TTC549 (cell line): ENCODE measurements at regions not wholly inside any gene's neighbourhood (a gene's known extent, or its start where the extent isn't known, plus 50 kb on each side); places are given as distances from the start of the nearest gene placed in this dataset.

Experiments
- FAIRE-seq: peaks from 2 replicates; lab custom pipeline; 2012; peaks lifted over from hg19 to GRCh38; lab: Jason Lieb, UNC

- FAIRE-seq: no peak
Measured at GRCh38 chr16:73670836-73671820, 623.2 kb upstream of the ZFHX3 start.

GRCh38 chr16:73669535-73670274, 621.8 kb upstream of the ZFHX3 start:
- FAIRE-seq: no peak

GRCh38 chr16:73663720-73664119, 615.8 kb upstream of the ZFHX3 start:
- FAIRE-seq: no peak

GRCh38 chr16:73636196-73636595, 588.3 kb upstream of the ZFHX3 start:
- no peak for FAIRE-seq

- FAIRE-seq: no peak
Measured at GRCh38 chr16:73629011-73629410, 581.1 kb upstream of the ZFHX3 start.

GRCh38 chr16:73617738-73618137, 569.8 kb upstream of the ZFHX3 start:
- FAIRE-seq: no peak

- FAIRE-seq: peak; percentile 37
Measured at GRCh38 chr16:73616770-73617169, 568.8 kb upstream of the ZFHX3 start.

- peak; percentile 62 for FAIRE-seq
Measured at GRCh38 chr16:73616166-73616753, 568.3 kb upstream of the ZFHX3 start.

- peak; percentile 82 for FAIRE-seq
Measured at GRCh38 chr16:73615071-73615940, 567.4 kb upstream of the ZFHX3 start.

- no peak for FAIRE-seq
Measured at GRCh38 chr16:73614131-73614530, 566.2 kb upstream of the ZFHX3 start.

GRCh38 chr16:73610605-73611156, 562.8 kb upstream of the ZFHX3 start:
- peak; percentile 94 for FAIRE-seq

- no peak for FAIRE-seq
Measured at GRCh38 chr16:73610160-73610559, 562.2 kb upstream of the ZFHX3 start.

GRCh38 chr16:73608911-73609310, 561.0 kb upstream of the ZFHX3 start:
- FAIRE-seq: no peak

- FAIRE-seq: no peak
Measured at GRCh38 chr16:73605309-73605708, 557.4 kb upstream of the ZFHX3 start.

- FAIRE-seq: no peak
Measured at GRCh38 chr16:73601911-73602310, 554.0 kb upstream of the ZFHX3 start.

- FAIRE-seq: no peak
Measured at GRCh38 chr16:73599870-73600269, 551.9 kb upstream of the ZFHX3 start.

GRCh38 chr16:73599351-73599750, 551.4 kb upstream of the ZFHX3 start:
- no peak for FAIRE-seq

- no peak for FAIRE-seq
Measured at GRCh38 chr16:73584157-73584556, 536.2 kb upstream of the ZFHX3 start.

GRCh38 chr16:73572135-73572828, 524.4 kb upstream of the ZFHX3 start:
- peak; percentile 91 for FAIRE-seq

- no peak for FAIRE-seq
Measured at GRCh38 chr16:73569266-73569980, 521.5 kb upstream of the ZFHX3 start.
